GM10248 (cell line): ENCODE measurements at regions not wholly inside any gene's neighbourhood (a gene's known extent, or its start where the extent isn't known, plus 50 kb on each side); places are given as distances from the start of the nearest gene placed in this dataset.
"Not testable (repeated sequence)": the region's sequence is repeated elsewhere in the genome, so short reads cannot be mapped to it uniquely, and the experiment has no call there.

Experiments
- CTCF ChIA-PET: fragments of 300-600 bp; sonication (Branson Sonifier 250); formaldehyde crosslinking; extraction: SDS; loops from one replicate; lab custom pipeline; 2021; ENCODE audit warnings: antibody characterized with exemption; lab: Yijun Ruan, JAX
- POLR2A ChIA-PET: fragments of 350-650 bp; sonication (Branson Sonifier 250); formaldehyde crosslinking; extraction: SDS; loops from one replicate; lab custom pipeline; 2020; ENCODE audit warnings: antibody characterized with exemption; lab: Yijun Ruan, JAX
- DNase-seq: peaks from one replicate; pipeline ENCODE4 v3.0.0; 2012; ENCODE audit errors: extremely low spot score
- CTCF ChIP-seq: IDR thresholded peaks from 2 replicates; pipeline ENCODE4 v1.5.1; 2012; ENCODE audit warnings: mild to moderate bottlenecking, low read depth; ENCODE audit errors: extremely low read depth, missing control alignments, control extremely low read depth

- POLR2A ChIA-PET = no interaction called here
- TF ChIP-seq CTCF = no peak
- CTCF ChIA-PET = no interaction called here
- no peak for DNase-seq
These were observed 220.7 kb upstream of the TP63 start for GRCh38 chr3:189410522-189410921.

GRCh38 chr3:189419038-189419437 lies 212.2 kb upstream of the TP63 start:
- ChIA-PET CTCF (interaction anchor here (1.9 kb wide), 1 partner anchor 13 kb away, joined by 6 read pairs; no protein-coding TSS in a partner anchor), POLR2A (no interaction called here)
- no peak for DNase-seq
- no peak for TF ChIP-seq CTCF

- ChIA-PET POLR2A (no interaction called here), CTCF (interaction anchor here (1.9 kb wide), 1 partner anchor 13 kb away, joined by 6 read pairs; no protein-coding TSS in a partner anchor)
- DNase-seq = no peak
- no peak for TF ChIP-seq CTCF
These were observed 211.5 kb upstream of the TP63 start for GRCh38 chr3:189419683-189420082.

GRCh38 chr3:189424922-189425321 lies 206.3 kb upstream of the TP63 start:
- no peak for DNase-seq
- TF ChIP-seq CTCF = no peak
- CTCF ChIA-PET = interaction anchor here (0.9 to 2.3 kb wide), 6 partner anchors 10 to 87 kb away, joined by 3 to 6 read pairs (median 4); no protein-coding TSS in a partner anchor
- POLR2A ChIA-PET = no interaction called here

- ChIA-PET CTCF (interaction anchor here (0.7 to 1.3 kb wide), 2 partner anchors 14 to 36 kb away, joined by 3 to 4 read pairs; no protein-coding TSS in a partner anchor), POLR2A (no interaction called here)
- DNase-seq = no peak
- no peak for TF ChIP-seq CTCF
These were observed 202.2 kb upstream of the TP63 start for GRCh38 chr3:189429019-189429418.

- CTCF ChIA-PET = interaction anchor here (0.8 to 1.3 kb wide), 3 partner anchors 13 to 27 kb away, joined by 3 to 4 read pairs (median 3); no protein-coding TSS in a partner anchor
- DNase-seq = no peak
- POLR2A ChIA-PET = no interaction called here
- no peak for TF ChIP-seq CTCF
These were observed 201.0 kb upstream of the TP63 start for GRCh38 chr3:189430166-189430565.

GRCh38 chr3:189442257-189442656 lies 188.9 kb upstream of the TP63 start:
- CTCF ChIA-PET = interaction anchor here (1.3 kb wide), 1 partner anchor 14 kb away, joined by 4 read pairs; no protein-coding TSS in a partner anchor
- POLR2A ChIA-PET, DNase-seq: not testable (repeated sequence)
